ENCODE measurements at regions not wholly inside any gene's neighbourhood (a gene's known extent, or its start where the extent isn't known, plus 50 kb on each side); places are given as distances from the start of the nearest gene placed in this dataset.

- DNase-seq: no peak
Observed at GRCh38 chr21:39104911-39105310, 78.3 kb downstream of the PSMG1 start.

- DNase-seq: no peak
Observed at GRCh38 chr21:39103689-39104088, 79.6 kb downstream of the PSMG1 start.

GRCh38 chr21:39099859-39100258 lies 83.4 kb downstream of the PSMG1 start:
- DNase-seq: no peak

GRCh38 chr21:39098696-39099200 lies 84.5 kb downstream of the PSMG1 start:
- DNase-seq: no peak

- no peak for DNase-seq
Observed at GRCh38 chr21:39097981-39098380, 85.3 kb downstream of the PSMG1 start.

- DNase-seq: no peak
Observed at GRCh38 chr21:39097335-39097861, 85.9 kb downstream of the PSMG1 start.

GRCh38 chr21:39096754-39097153 lies 86.5 kb downstream of the PSMG1 start:
- no peak for DNase-seq

GRCh38 chr21:39095681-39096080 lies 87.6 kb downstream of the PSMG1 start:
- no peak for DNase-seq

GRCh38 chr21:39094847-39095579 lies 88.2 kb downstream of the PSMG1 start:
- DNase-seq: peak; percentile 94

- DNase-seq: peak; percentile 78
Observed at GRCh38 chr21:39094087-39094780, 89.0 kb downstream of the PSMG1 start.

- no peak for DNase-seq
Observed at GRCh38 chr21:39093526-39093925, 89.7 kb downstream of the PSMG1 start.

GRCh38 chr21:39088831-39089380 lies 94.3 kb downstream of the PSMG1 start:
- DNase-seq: no peak

GRCh38 chr21:39088031-39088370 lies 95.2 kb downstream of the PSMG1 start:
- no peak for DNase-seq

- DNase-seq: no peak
Observed at GRCh38 chr21:39087238-39088030, 95.8 kb downstream of the PSMG1 start.

GRCh38 chr21:39086547-39086946 lies 96.7 kb downstream of the PSMG1 start:
- DNase-seq: no peak

GRCh38 chr21:39085843-39086405 lies 97.3 kb downstream of the PSMG1 start:
- no peak for DNase-seq

- no peak for DNase-seq
Observed at GRCh38 chr21:39084979-39085729, 98.1 kb downstream of the PSMG1 start.

- DNase-seq: no peak
Observed at GRCh38 chr21:39084073-39084472, 99.2 kb downstream of the PSMG1 start.

- no peak for DNase-seq
Observed at GRCh38 chr21:39083377-39084008, 99.8 kb downstream of the PSMG1 start.

- DNase-seq: no peak
Observed at GRCh38 chr21:39082656-39083376, 100.4 kb downstream of the PSMG1 start.

- DNase-seq: no peak
Observed at GRCh38 chr21:39080366-39080765, 102.9 kb downstream of the PSMG1 start.

Measured in OCI-M1 (cell line).